ENCODE measurements at regions not wholly inside any gene's neighbourhood (a gene's known extent, or its start where the extent isn't known, plus 50 kb on each side); places are given as distances from the start of the nearest gene placed in this dataset.
"Not testable (repeated sequence)": the region's sequence is repeated elsewhere in the genome, so short reads cannot be mapped to it uniquely, and the experiment has no call there.

GRCh38 chr4:11710453-11711093 is 281.9 kb upstream of the HS3ST1 start:
- DNase-seq (ENCODE audit: low read depth in 2 of 2), result no peak

- no peak for DNase-seq (ENCODE audit: low read depth in 2 of 2)
These were observed 275.6 kb upstream of the HS3ST1 start for GRCh38 chr4:11704186-11704830.

- DNase-seq (ENCODE audit: low read depth in 2 of 2), result no peak
These were observed 274.3 kb upstream of the HS3ST1 start for GRCh38 chr4:11702886-11703557.

GRCh38 chr4:11701966-11702725 is 273.5 kb upstream of the HS3ST1 start:
- no peak for DNase-seq (ENCODE audit: low read depth in 2 of 2)

GRCh38 chr4:11700751-11701226 is 272.1 kb upstream of the HS3ST1 start:
- DNase-seq (ENCODE audit: low read depth in 2 of 2), result no peak

- no peak for DNase-seq (ENCODE audit: low read depth in 2 of 2)
These were observed 270.3 kb upstream of the HS3ST1 start for GRCh38 chr4:11698846-11699590.

GRCh38 chr4:11698033-11698432 is 269.3 kb upstream of the HS3ST1 start:
- DNase-seq (ENCODE audit: low read depth in 2 of 2), result no peak

GRCh38 chr4:11693693-11694092 is 265.0 kb upstream of the HS3ST1 start:
- no peak for DNase-seq (ENCODE audit: low read depth in 2 of 2)

- DNase-seq (ENCODE audit: low read depth in 2 of 2), result no peak
These were observed 262.5 kb upstream of the HS3ST1 start for GRCh38 chr4:11691236-11691635.

GRCh38 chr4:11687727-11688126 is 259.0 kb upstream of the HS3ST1 start:
- no peak for DNase-seq (ENCODE audit: low read depth in 2 of 2)

- no peak for DNase-seq (ENCODE audit: low read depth in 2 of 2)
These were observed 256.8 kb upstream of the HS3ST1 start for GRCh38 chr4:11685481-11685880.

- DNase-seq (ENCODE audit: low read depth in 2 of 2), result no peak
These were observed 246.5 kb upstream of the HS3ST1 start for GRCh38 chr4:11675051-11675800.

- DNase-seq (ENCODE audit: low read depth in 2 of 2), result no peak
These were observed 241.6 kb upstream of the HS3ST1 start for GRCh38 chr4:11670304-11670703.

- DNase-seq (ENCODE audit: low read depth in 2 of 2), result no peak
These were observed 240.5 kb upstream of the HS3ST1 start for GRCh38 chr4:11669156-11669555.

GRCh38 chr4:11663114-11663513 is 234.4 kb upstream of the HS3ST1 start:
- DNase-seq (ENCODE audit: low read depth in 2 of 2), result no peak

- DNase-seq (ENCODE audit: low read depth in 2 of 2), result no peak
These were observed 222.3 kb upstream of the HS3ST1 start for GRCh38 chr4:11650801-11651596.

- DNase-seq (ENCODE audit: low read depth in 2 of 2), result no peak
These were observed 218.7 kb upstream of the HS3ST1 start for GRCh38 chr4:11647433-11647832.

GRCh38 chr4:11643081-11643480 is 214.4 kb upstream of the HS3ST1 start:
- DNase-seq (ENCODE audit: low read depth in 2 of 2), result not testable (repeated sequence)

GRCh38 chr4:11640584-11640983 is 211.9 kb upstream of the HS3ST1 start:
- DNase-seq (ENCODE audit: low read depth in 2 of 2), result no peak

- DNase-seq (ENCODE audit: low read depth in 2 of 2), result no peak
These were observed 207.9 kb upstream of the HS3ST1 start for GRCh38 chr4:11636551-11636950.
